HPDE6-E6E7 (cell line): ENCODE measurements at regions not wholly inside any gene's neighbourhood (a gene's known extent, or its start where the extent isn't known, plus 50 kb on each side); places are given as distances from the start of the nearest gene placed in this dataset.

ENCODE experiments used
- DNase-seq: peaks from one replicate; pipeline ENCODE4 v3.0.0; 2011; ENCODE audit warnings: missing footprints; ENCODE audit errors: extremely low spot score

GRCh38 chr11:42591841-42592240, 720.0 kb upstream of the API5 start:
- DNase-seq, result no peak

GRCh38 chr11:42593441-42593840, 718.4 kb upstream of the API5 start:
- no peak for DNase-seq

- no peak for DNase-seq
Observed at GRCh38 chr11:42595876-42596275, 715.9 kb upstream of the API5 start.

GRCh38 chr11:42596576-42597145, 715.1 kb upstream of the API5 start:
- DNase-seq, result no peak

GRCh38 chr11:42598341-42598740, 713.5 kb upstream of the API5 start:
- DNase-seq, result no peak

- no peak for DNase-seq
Observed at GRCh38 chr11:42620796-42621195, 691.0 kb upstream of the API5 start.

- no peak for DNase-seq
Observed at GRCh38 chr11:42625757-42626665, 685.8 kb upstream of the API5 start.

GRCh38 chr11:42631220-42631843, 680.5 kb upstream of the API5 start:
- DNase-seq, result peak; percentile 15

- no peak for DNase-seq
Observed at GRCh38 chr11:42646959-42647358, 664.8 kb upstream of the API5 start.

GRCh38 chr11:42647993-42648392, 663.8 kb upstream of the API5 start:
- DNase-seq, result no peak

- no peak for DNase-seq
Observed at GRCh38 chr11:42651621-42652020, 660.2 kb upstream of the API5 start.

GRCh38 chr11:42657169-42657568, 654.6 kb upstream of the API5 start:
- no peak for DNase-seq

GRCh38 chr11:42661942-42662341, 649.9 kb upstream of the API5 start:
- DNase-seq, result no peak

GRCh38 chr11:42669248-42669976, 642.4 kb upstream of the API5 start:
- DNase-seq, result no peak

- no peak for DNase-seq
Observed at GRCh38 chr11:42674436-42674835, 637.4 kb upstream of the API5 start.

GRCh38 chr11:42707541-42707940, 604.3 kb upstream of the API5 start:
- DNase-seq, result no peak

- no peak for DNase-seq
Observed at GRCh38 chr11:42709216-42709615, 602.6 kb upstream of the API5 start.

- no peak for DNase-seq
Observed at GRCh38 chr11:42713279-42713678, 598.5 kb upstream of the API5 start.

- no peak for DNase-seq
Observed at GRCh38 chr11:42713753-42714152, 598.0 kb upstream of the API5 start.

GRCh38 chr11:42720716-42721563, 590.9 kb upstream of the API5 start:
- DNase-seq, result no peak

GRCh38 chr11:42727879-42728278, 583.9 kb upstream of the API5 start:
- DNase-seq, result no peak
